WTC11 (cell line): ENCODE measurements at regions not wholly inside any gene's neighbourhood (a gene's known extent, or its start where the extent isn't known, plus 50 kb on each side); places are given as distances from the start of the nearest gene placed in this dataset.

Source experiments
- ESRRA ChIP-seq: sonication (generic); formaldehyde crosslinking; IDR thresholded peaks from 2 replicates; pipeline ENCODE4 v1.8.1; 2022; ENCODE audit warnings: mild to moderate bottlenecking, missing genetic modification reagents, borderline replicate concordance
- NR3C1 ChIP-seq: sonication (generic); formaldehyde crosslinking; conservative IDR thresholded peaks from 2 replicates; pipeline ENCODE4 v1.8.1; 2023; ENCODE audit warnings: low read depth, mild to moderate bottlenecking, missing genetic modification reagents
- SMAD3 ChIP-seq: sonication (generic); formaldehyde crosslinking; IDR thresholded peaks from 2 replicates; pipeline ENCODE4 v1.8.0; 2022; ENCODE audit warnings: missing genetic modification reagents, mild to moderate bottlenecking, borderline replicate concordance
- SP1 ChIP-seq: sonication (generic); formaldehyde crosslinking; conservative IDR thresholded peaks from 2 replicates; pipeline ENCODE4 v1.8.1; 2022; ENCODE audit warnings: missing genetic modification reagents
- ZNF121 ChIP-seq: sonication (generic); formaldehyde crosslinking; IDR thresholded peaks from 2 replicates; pipeline ENCODE4 v1.8.0; 2023; ENCODE audit warnings: missing genetic modification reagents
- TF ChIP-seq, protein P1 (sequence below): sonication (generic); formaldehyde crosslinking; IDR thresholded peaks from 2 replicates; pipeline ENCODE4 v1.8.1; 2023; ENCODE audit warnings: mild to moderate bottlenecking, missing genetic modification reagents, moderate library complexity
- TF ChIP-seq, protein P2 (sequence below): fragments of 200-600 bp; IDR thresholded peaks from 2 replicates; pipeline ENCODE4 v1.8.0; 2022; ENCODE audit warnings: antibody characterized with exemption
- TF ChIP-seq, protein P3 (sequence below): sonication (generic); formaldehyde crosslinking; conservative IDR thresholded peaks from 2 replicates; pipeline ENCODE4 v1.8.1; 2022; ENCODE audit warnings: mild to moderate bottlenecking, missing genetic modification reagents
- TF ChIP-seq, protein P4 (sequence below): sonication (generic); formaldehyde crosslinking; IDR thresholded peaks from 2 replicates; pipeline ENCODE4 v1.8.0; 2022; ENCODE audit warnings: mild to moderate bottlenecking, missing genetic modification reagents
- TF ChIP-seq, protein P5 (sequence below): sonication (generic); formaldehyde crosslinking; IDR thresholded peaks from 2 replicates; pipeline ENCODE4 v1.8.1; 2023; ENCODE audit warnings: mild to moderate bottlenecking, missing genetic modification reagents, moderate library complexity
- TF ChIP-seq, protein P6 (sequence below): sonication (generic); formaldehyde crosslinking; IDR thresholded peaks from 2 replicates; pipeline ENCODE4 v1.8.1; 2022; ENCODE audit warnings: mild to moderate bottlenecking, missing genetic modification reagents, moderate library complexity, borderline replicate concordance

DNA sequence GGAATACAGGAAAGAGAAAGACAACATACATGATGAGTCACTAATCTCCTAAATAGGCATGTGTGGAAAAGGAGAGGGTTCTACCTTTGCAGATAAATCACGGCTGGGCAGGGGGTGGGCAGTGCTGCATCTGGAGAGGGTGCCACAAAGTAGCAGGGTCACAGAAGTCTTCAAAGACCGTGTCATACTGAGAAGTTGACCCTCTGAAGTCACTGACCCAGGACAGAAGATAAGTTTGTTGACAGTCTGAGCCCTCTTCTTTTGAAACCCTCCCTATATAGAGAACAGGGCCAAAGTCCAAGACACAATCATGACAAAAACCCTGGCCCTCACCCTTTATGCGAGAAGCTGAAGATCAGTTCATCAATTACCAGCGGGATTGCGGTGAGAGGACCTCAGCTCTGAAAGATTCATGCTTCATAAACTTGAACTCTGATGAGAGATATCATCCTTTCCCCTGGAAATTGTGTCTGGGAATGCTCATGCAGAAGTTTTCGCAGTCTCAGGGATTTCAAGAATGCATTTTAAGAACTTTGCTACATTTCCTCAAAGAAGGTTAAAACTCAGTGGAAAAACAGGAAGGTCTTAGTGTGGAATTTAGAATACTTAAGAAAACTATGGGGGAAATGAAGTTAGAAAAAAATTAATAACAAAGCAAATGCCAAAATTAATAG is 129.5 kb downstream of the FAM124B start:
- TF ChIP-seq, protein P1, sequence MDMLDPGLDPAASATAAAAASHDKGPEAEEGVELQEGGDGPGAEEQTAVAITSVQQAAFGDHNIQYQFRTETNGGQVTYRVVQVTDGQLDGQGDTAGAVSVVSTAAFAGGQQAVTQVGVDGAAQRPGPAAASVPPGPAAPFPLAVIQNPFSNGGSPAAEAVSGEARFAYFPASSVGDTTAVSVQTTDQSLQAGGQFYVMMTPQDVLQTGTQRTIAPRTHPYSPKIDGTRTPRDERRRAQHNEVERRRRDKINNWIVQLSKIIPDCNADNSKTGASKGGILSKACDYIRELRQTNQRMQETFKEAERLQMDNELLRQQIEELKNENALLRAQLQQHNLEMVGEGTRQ (CRISPR knock-in tag), result no peak
- no peak for TF ChIP-seq SMAD3 (CRISPR knock-in tag)
- TF ChIP-seq, protein P2, sequence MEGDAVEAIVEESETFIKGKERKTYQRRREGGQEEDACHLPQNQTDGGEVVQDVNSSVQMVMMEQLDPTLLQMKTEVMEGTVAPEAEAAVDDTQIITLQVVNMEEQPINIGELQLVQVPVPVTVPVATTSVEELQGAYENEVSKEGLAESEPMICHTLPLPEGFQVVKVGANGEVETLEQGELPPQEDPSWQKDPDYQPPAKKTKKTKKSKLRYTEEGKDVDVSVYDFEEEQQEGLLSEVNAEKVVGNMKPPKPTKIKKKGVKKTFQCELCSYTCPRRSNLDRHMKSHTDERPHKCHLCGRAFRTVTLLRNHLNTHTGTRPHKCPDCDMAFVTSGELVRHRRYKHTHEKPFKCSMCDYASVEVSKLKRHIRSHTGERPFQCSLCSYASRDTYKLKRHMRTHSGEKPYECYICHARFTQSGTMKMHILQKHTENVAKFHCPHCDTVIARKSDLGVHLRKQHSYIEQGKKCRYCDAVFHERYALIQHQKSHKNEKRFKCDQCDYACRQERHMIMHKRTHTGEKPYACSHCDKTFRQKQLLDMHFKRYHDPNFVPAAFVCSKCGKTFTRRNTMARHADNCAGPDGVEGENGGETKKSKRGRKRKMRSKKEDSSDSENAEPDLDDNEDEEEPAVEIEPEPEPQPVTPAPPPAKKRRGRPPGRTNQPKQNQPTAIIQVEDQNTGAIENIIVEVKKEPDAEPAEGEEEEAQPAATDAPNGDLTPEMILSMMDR, result no peak
- TF ChIP-seq NR3C1 (CRISPR knock-in tag), result no peak
- TF ChIP-seq, protein P3, sequence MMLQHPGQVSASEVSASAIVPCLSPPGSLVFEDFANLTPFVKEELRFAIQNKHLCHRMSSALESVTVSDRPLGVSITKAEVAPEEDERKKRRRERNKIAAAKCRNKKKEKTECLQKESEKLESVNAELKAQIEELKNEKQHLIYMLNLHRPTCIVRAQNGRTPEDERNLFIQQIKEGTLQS (CRISPR knock-in tag), result no peak
- TF ChIP-seq, protein P4, sequence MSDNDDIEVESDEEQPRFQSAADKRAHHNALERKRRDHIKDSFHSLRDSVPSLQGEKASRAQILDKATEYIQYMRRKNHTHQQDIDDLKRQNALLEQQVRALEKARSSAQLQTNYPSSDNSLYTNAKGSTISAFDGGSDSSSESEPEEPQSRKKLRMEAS (CRISPR knock-in tag), result no peak
- TF ChIP-seq, protein P5, sequence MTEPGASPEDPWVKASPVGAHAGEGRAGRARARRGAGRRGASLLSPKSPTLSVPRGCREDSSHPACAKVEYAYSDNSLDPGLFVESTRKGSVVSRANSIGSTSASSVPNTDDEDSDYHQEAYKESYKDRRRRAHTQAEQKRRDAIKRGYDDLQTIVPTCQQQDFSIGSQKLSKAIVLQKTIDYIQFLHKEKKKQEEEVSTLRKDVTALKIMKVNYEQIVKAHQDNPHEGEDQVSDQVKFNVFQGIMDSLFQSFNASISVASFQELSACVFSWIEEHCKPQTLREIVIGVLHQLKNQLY (CRISPR knock-in tag), result no peak
- TF ChIP-seq, protein P6, sequence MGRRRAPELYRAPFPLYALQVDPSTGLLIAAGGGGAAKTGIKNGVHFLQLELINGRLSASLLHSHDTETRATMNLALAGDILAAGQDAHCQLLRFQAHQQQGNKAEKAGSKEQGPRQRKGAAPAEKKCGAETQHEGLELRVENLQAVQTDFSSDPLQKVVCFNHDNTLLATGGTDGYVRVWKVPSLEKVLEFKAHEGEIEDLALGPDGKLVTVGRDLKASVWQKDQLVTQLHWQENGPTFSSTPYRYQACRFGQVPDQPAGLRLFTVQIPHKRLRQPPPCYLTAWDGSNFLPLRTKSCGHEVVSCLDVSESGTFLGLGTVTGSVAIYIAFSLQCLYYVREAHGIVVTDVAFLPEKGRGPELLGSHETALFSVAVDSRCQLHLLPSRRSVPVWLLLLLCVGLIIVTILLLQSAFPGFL (CRISPR knock-in tag), result no peak
- no peak for TF ChIP-seq ESRRA
- no peak for TF ChIP-seq ZNF121
- TF ChIP-seq SP1 (CRISPR knock-in tag), result no peak
